Prostate gland (tissue), 2 donors: ENCODE measurements at regions not wholly inside any gene's neighbourhood (a gene's known extent, or its start where the extent isn't known, plus 50 kb on each side); places are given as distances from the start of the nearest gene placed in this dataset.

ENCODE experiments used
- DNase-seq: peaks from one replicate; pipeline ENCODE4 v3.0.0-alpha.2; 2019; ENCODE audit warnings: low spot score
- H3K27ac ChIP-seq, 2 donors: fragments of 200-600 bp; sonication (generic); 2 replicates each; pipeline ENCODE4 v1.5.1; 2017 to 2019
- H3K27me3 ChIP-seq: fragments of 200-600 bp; sonication (generic); replicated peaks from 2 replicates; pipeline ENCODE4 v1.5.1; 2019; ENCODE audit not compliant: insufficient read depth
- H3K36me3 ChIP-seq, 2 donors: fragments of 200-600 bp; sonication (generic); 1 replicate in 1 of 2; 2 replicates in 1 of 2; pipeline versions ENCODE4 v1.5.1 to v1.8.1; 2017 to 2019
- H3K4me1 ChIP-seq: fragments of 200-600 bp; sonication (generic); replicated peaks from 2 replicates; pipeline ENCODE4 v1.5.1; 2019
- H3K4me3 ChIP-seq, 2 donors: fragments of 200-600 bp; sonication (generic); 2 replicates each; pipeline ENCODE4 v1.5.1; 2017 to 2019
- H3K9me3 ChIP-seq: fragments of 200-600 bp; sonication (generic); 2 replicates; pipeline ENCODE4 v1.5.1; 2017
- POLR2A ChIP-seq: fragments of 450-650 bp; IDR thresholded peaks from one replicate; pipeline ENCODE4 v1.6.1; 2016; ENCODE audit warnings: antibody characterized with exemption, mild to moderate bottlenecking
- POLR2AphosphoS5 ChIP-seq: sonication (generic); formaldehyde crosslinking; IDR thresholded peaks from one replicate; pipeline ENCODE4 v1.6.1; 2017; ENCODE audit warnings: antibody characterized with exemption
- WGBS: methylation state at CpG from one replicate; pipeline ENCODE4 v1.1.5; 2018; 5-methylcytosine and 5-hydroxymethylcytosine counted together
- intact Hi-C: fragments of 100-400 bp; cut with DNase I; formaldehyde crosslinking; loops from one replicate; pipeline ENCODE4 v1.14.2; 2022
- TF ChIP-seq, protein P1 (sequence below), 4 experiments: fragments of 200-600 bp in 2 of 4; fragments of 450-650 bp in 2 of 4; sonication (generic) in 2 of 4; IDR thresholded peaks; 1 replicate in 3 of 4; 2 replicates in 1 of 4; pipeline ENCODE4 v1.5.1; 2016 to 2019; ENCODE audit warnings: antibody characterized with exemption in 4 of 4, mild to moderate bottlenecking in 2 of 4, moderate library complexity in 2 of 4

DNA sequence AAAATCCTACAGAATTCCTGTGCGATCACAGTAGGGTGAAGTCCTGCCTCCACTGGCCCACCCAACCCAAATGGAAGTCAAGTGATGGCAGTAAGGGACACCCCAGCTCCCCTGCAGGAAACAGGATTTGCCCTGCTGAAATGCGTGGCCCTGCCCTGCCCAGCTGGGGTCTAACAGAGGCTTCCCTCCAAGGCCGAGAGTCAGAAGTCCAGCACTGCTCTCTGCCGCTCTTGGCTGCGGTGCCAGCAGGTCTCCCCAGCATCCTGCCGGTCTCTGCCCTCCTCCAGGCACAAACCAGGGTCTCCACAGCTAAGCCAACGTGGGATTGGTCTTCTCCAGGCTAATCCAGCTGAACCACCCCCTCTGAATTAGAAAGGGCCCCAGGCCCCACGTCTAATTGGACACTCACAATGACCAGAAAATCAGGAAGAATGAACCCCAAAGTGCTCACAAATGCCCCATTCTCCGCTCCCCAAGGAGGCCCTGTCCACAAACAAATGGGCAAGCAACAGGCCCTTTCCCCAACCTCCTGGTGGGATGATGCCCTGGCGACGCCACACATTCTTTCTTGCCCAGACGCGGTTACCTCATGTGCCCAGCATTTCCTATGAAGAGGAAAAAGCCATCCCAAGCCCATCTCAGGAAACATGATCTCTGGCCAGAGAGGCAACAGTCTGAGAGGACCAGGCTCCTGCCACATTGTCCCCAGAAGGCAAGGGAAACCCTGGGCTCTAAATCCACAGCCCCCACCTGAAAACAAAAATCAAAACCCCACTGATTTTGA lies 117.2 kb downstream of the BANF2 start:
- H3K4me1 ChIP-seq, result no peaks in the 10 kb centered on the region
- no peak overlapping the region for H3K4me3 ChIP-seq
- intact Hi-C loops, result no loop called here
- no peak for DNase-seq
- no peaks in the 10 kb centered on the region for H3K27me3 ChIP-seq
- no peaks in the 10 kb centered on the region for H3K36me3 ChIP-seq
- TF ChIP-seq POLR2A, result no peak
- TF ChIP-seq POLR2AphosphoS5, result no peak
- TF ChIP-seq, protein P1, sequence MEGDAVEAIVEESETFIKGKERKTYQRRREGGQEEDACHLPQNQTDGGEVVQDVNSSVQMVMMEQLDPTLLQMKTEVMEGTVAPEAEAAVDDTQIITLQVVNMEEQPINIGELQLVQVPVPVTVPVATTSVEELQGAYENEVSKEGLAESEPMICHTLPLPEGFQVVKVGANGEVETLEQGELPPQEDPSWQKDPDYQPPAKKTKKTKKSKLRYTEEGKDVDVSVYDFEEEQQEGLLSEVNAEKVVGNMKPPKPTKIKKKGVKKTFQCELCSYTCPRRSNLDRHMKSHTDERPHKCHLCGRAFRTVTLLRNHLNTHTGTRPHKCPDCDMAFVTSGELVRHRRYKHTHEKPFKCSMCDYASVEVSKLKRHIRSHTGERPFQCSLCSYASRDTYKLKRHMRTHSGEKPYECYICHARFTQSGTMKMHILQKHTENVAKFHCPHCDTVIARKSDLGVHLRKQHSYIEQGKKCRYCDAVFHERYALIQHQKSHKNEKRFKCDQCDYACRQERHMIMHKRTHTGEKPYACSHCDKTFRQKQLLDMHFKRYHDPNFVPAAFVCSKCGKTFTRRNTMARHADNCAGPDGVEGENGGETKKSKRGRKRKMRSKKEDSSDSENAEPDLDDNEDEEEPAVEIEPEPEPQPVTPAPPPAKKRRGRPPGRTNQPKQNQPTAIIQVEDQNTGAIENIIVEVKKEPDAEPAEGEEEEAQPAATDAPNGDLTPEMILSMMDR (IDR thresholded peaks at IDR 0.05), result no peak
- no peaks in the 10 kb centered on the region for H3K9me3 ChIP-seq
- WGBS, result 92% methylated on average over 13 of the region's 13 CpGs
- H3K27ac ChIP-seq, result no peak overlapping the region

DNA sequence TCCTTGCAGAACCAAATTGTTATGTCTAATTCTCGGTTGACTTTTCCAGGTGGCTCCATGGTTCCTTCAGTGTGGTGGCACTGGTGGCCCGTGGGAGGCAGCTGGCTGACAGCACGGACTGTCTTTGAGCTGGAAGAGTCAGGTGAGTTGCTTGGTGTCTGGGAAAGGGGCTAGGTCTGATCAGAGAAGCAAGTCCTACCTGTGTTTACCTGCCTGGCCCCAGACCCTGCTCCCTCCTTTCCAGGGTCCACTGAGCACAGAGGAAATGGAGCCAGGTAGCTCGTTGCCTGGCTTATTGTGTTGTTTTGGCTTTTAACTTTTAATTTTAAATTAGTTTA lies 111.8 kb downstream of the BANF2 start:
- no peak overlapping the region for H3K4me3 ChIP-seq
- no peaks in the 10 kb centered on the region for H3K36me3 ChIP-seq
- peaks cover 2% of the 10 kb centered on the region for H3K4me1 ChIP-seq
- no peaks in the 10 kb centered on the region for H3K27me3 ChIP-seq
- intact Hi-C loops, result no loop called here
- no peaks in the 10 kb centered on the region for H3K9me3 ChIP-seq
- no peak for DNase-seq
- WGBS, result 78% methylated on average over 4 of the region's 4 CpGs
- TF ChIP-seq, protein P1 (IDR thresholded peaks at IDR 0.05), result no peak
- TF ChIP-seq POLR2A, result no peak
- no peak for TF ChIP-seq POLR2AphosphoS5
- H3K27ac ChIP-seq, result no peak overlapping the region

DNA sequence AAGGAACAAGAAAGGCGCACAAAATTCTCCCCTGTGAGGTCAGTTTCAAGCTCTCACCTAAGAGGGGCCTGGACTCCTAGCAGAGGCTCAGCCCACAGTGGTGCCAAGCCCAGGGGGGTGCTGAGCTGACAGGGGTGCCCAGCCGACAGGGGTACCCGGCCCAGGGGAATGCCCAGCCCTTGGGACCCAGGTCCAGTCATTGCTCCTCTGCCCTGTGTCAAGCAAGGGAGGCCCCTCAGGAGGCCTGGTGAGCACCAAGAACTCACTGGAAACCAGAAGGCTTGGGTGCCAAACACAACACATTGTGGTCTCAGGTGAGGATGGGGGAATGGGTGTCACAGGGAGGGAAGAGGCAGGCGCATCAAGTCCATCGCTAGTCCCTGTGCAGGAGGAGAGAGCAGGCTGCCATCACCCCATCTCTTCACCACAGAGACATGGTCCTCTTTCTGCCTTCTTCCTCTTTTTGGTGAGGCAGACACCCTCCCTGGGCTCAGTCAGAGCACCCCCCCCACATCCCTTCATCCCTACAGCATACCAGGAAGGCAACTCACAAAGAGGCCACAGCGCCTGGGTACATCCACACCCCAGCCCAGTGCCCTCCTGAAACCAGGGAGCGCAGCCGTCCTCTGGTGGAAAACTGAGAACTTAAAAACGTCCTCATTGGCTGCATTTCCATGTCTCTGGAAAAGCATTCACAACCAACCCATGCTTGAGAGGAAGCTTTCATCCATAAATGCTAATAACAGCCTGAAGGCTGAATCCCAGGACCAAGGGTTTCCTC lies 111.3 kb downstream of the BANF2 start:
- H3K36me3 ChIP-seq, result no peaks in the 10 kb centered on the region
- H3K4me3 ChIP-seq, result no peak overlapping the region
- H3K27me3 ChIP-seq, result no peaks in the 10 kb centered on the region
- WGBS, result 87% methylated on average over 9 of the region's 9 CpGs
- H3K27ac ChIP-seq, result no peak overlapping the region
- TF ChIP-seq, protein P1 (IDR thresholded peaks at IDR 0.05), result no peak
- TF ChIP-seq POLR2AphosphoS5 (no peak), POLR2A (no peak)
- intact Hi-C loops, result no loop called here
- peaks cover 6% of the 10 kb centered on the region for H3K4me1 ChIP-seq
- DNase-seq, result no peak
- no peaks in the 10 kb centered on the region for H3K9me3 ChIP-seq

DNA sequence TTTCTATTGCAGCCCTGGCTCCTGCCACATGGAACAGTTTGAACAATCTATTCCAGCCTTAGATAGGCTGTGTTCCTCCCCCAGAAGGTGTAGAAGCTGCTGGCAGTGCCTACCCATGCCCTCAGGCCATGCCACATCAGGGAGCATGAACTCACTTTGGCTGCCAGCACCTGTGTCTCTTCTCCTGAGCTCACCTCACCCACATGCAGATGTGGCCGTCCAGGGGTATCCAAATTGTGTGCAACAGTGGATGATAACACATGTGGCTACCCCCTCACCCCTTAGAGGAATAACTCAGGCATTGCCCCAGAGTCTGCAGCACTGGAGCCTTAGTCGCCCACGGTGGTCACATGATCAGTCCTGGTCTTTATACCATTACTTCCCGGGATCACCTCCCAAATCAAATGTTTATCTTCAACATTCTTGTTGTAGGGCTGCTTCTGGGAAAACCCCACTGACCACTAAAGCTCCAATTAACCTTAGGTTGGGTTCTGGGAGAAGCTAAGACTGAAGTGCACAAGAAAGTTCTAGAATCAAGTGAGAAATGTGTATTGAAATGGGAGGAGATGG lies 110.4 kb downstream of the BANF2 start:
- Histone ChIP-seq H3K4me1 (peaks cover 6% of the 10 kb centered on the region), H3K36me3 (no peaks in the 10 kb centered on the region), H3K9me3 (no peaks in the 10 kb centered on the region), H3K27me3 (no peaks in the 10 kb centered on the region), H3K27ac (peak overlapping the region in 1 of 2 donors; percentile 46), H3K4me3 (no peak overlapping the region)
- 54% methylated on average over 4 of the region's 4 CpGs for WGBS
- TF ChIP-seq, protein P1 (IDR thresholded peaks at IDR 0.05), result no peak
- peak; percentile 43 for TF ChIP-seq POLR2AphosphoS5
- no peak for TF ChIP-seq POLR2A
- DNase-seq, result peak; percentile 51
- intact Hi-C loops, result no loop called here
